ENCODE measurements at regions not wholly inside any gene's neighbourhood (a gene's known extent, or its start where the extent isn't known, plus 50 kb on each side); places are given as distances from the start of the nearest gene placed in this dataset.
"Not testable (repeated sequence)": the region's sequence is repeated elsewhere in the genome, so short reads cannot be mapped to it uniquely, and the experiment has no call there.

GRCh38 chr12:104890476-104891096, 67.5 kb downstream of the SLC41A2 start:
- DNase-seq (ENCODE audit: extremely low read depth, low read depth): no peak
- TF ChIP-seq CTCF (IDR thresholded peaks at IDR 0.05; ENCODE audit: low read depth, low read length): no peak

GRCh38 chr12:104889735-104890134, 68.4 kb downstream of the SLC41A2 start:
- TF ChIP-seq CTCF (IDR thresholded peaks at IDR 0.05; ENCODE audit: low read depth, low read length): no peak
- DNase-seq (ENCODE audit: extremely low read depth, low read depth): no peak

GRCh38 chr12:104888892-104889291, 69.2 kb downstream of the SLC41A2 start:
- no peak for DNase-seq (ENCODE audit: extremely low read depth, low read depth)
- no peak for TF ChIP-seq CTCF (IDR thresholded peaks at IDR 0.05; ENCODE audit: low read depth, low read length)

GRCh38 chr12:104888481-104888880, 69.6 kb downstream of the SLC41A2 start:
- no peak for DNase-seq (ENCODE audit: extremely low read depth, low read depth)
- no peak for TF ChIP-seq CTCF (IDR thresholded peaks at IDR 0.05; ENCODE audit: low read depth, low read length)

GRCh38 chr12:104887452-104887851, 70.6 kb downstream of the SLC41A2 start:
- no peak for DNase-seq (ENCODE audit: extremely low read depth, low read depth)
- no peak for TF ChIP-seq CTCF (IDR thresholded peaks at IDR 0.05; ENCODE audit: low read depth, low read length)

GRCh38 chr12:104886418-104887401, 71.4 kb downstream of the SLC41A2 start:
- no peak for TF ChIP-seq CTCF (IDR thresholded peaks at IDR 0.05; ENCODE audit: low read depth, low read length)

GRCh38 chr12:104878858-104879257, 79.2 kb downstream of the SLC41A2 start:
- DNase-seq (ENCODE audit: extremely low read depth, low read depth): not testable (repeated sequence)

More at GRCh38 chr12:104886418-104887401, 71.4 kb downstream of the SLC41A2 start:
- no peak for DNase-seq (ENCODE audit: extremely low read depth, low read depth)
